VCaP (cell line): ENCODE measurements at regions not wholly inside any gene's neighbourhood (a gene's known extent, or its start where the extent isn't known, plus 50 kb on each side); places are given as distances from the start of the nearest gene placed in this dataset.

Source experiments
- H3K27ac ChIP-seq: fragments of 450-650 bp; 2 replicates; pipeline ENCODE4 v1.5.1; 2017
- TF ChIP-seq, protein P1 (sequence below): fragments of 450-650 bp; conservative IDR thresholded peaks from 2 replicates; pipeline ENCODE4 v1.5.1; 2017; ENCODE audit warnings: mild to moderate bottlenecking, moderate library complexity

DNA sequence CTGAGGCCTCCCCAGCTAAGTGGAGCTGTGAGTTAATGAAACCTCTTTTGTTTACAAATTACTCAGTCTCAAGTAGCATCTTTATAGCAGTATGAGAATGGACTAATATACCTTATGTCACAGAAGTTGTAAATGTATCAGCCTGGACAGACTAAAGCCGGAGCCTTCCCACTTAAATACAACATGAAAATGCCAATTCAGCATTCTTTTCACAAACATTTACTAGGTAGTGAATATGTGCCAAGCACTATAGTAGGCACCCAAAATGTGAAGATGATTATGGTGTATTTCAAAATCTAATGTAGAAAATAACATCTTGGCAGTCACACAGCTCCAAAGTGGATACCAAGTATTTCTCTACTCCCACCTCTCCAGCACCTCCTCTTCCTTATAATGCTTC, 693.0 kb downstream of the KCNJ2 start:
- TF ChIP-seq, protein P1, sequence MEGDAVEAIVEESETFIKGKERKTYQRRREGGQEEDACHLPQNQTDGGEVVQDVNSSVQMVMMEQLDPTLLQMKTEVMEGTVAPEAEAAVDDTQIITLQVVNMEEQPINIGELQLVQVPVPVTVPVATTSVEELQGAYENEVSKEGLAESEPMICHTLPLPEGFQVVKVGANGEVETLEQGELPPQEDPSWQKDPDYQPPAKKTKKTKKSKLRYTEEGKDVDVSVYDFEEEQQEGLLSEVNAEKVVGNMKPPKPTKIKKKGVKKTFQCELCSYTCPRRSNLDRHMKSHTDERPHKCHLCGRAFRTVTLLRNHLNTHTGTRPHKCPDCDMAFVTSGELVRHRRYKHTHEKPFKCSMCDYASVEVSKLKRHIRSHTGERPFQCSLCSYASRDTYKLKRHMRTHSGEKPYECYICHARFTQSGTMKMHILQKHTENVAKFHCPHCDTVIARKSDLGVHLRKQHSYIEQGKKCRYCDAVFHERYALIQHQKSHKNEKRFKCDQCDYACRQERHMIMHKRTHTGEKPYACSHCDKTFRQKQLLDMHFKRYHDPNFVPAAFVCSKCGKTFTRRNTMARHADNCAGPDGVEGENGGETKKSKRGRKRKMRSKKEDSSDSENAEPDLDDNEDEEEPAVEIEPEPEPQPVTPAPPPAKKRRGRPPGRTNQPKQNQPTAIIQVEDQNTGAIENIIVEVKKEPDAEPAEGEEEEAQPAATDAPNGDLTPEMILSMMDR: no peak
- no peak overlapping the region for H3K27ac ChIP-seq

DNA sequence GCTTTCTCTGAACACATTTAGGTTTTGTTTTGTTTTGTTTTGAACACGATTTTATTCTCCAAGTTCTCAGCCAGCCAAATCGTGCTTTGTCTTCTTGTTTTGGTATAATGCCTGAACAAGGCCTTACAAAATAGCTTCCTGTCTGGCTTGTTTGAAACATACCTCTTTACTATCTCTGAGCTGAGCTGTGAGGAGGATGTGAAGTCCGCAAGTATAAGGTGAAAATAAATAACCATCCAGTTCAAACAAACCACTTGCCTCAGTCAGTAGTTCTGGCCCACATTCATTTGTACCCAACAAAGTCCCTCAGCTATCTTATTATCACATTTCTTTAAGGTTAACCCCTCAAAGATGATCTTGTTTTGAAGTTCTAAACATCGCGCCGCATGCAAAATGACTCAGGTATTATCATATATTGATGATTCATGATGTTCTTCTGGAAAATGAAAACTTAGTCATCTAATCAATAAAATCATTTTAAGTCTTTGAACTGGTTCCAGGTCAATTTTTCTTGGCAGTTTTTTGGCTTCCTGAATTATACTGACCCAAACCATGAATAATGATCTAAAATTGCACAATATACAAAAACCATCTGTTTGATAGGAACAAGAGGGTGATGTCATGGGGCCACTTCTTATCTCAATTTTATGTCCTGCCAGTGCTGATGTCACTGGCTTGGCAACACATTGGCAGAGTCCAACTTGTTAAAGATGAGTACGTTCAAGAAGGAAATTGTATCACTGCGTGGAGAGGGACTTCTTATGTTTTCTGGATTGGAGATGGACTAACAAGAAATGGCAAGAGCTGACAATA, 694.3 kb downstream of the KCNJ2 start:
- TF ChIP-seq, protein P1: no peak
- H3K27ac ChIP-seq: no peak overlapping the region

DNA sequence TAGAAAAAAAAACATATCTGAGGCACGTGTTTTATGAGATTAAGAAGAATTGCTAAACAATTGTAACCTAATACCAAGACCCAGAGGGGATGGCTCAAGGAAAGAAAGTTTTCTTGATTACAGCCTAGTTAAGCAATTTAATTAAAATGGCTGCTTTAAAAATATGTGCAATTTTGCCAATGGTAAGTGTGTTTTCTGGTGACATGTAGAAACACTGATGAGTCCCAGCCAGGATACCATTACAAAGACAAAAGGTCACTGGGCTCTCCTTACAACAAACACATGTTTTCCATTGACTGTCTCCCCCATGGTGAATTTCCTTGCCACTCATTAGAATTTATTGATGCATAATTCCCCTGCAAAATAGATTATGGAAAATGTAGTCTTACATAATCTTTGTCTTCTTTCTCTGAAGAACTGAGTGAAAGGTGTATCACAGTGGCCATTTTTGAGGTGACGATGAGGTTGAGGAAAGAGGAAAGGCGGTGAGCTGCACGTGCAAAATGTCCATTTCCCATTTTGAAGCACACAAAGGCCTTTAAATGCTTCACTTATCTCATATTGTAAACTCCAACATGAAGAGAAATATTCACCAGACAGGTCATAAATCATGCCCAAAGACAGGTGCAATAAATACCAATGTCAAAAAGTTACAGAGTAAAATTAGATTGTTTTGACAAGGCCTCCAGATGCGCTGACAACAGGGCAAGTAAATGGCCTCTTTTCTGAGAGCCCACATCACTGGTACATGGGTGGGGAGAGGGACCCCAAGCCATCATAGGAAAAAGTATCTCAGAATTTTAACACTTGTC, 696.9 kb downstream of the KCNJ2 start:
- TF ChIP-seq, protein P1: no peak

DNA sequence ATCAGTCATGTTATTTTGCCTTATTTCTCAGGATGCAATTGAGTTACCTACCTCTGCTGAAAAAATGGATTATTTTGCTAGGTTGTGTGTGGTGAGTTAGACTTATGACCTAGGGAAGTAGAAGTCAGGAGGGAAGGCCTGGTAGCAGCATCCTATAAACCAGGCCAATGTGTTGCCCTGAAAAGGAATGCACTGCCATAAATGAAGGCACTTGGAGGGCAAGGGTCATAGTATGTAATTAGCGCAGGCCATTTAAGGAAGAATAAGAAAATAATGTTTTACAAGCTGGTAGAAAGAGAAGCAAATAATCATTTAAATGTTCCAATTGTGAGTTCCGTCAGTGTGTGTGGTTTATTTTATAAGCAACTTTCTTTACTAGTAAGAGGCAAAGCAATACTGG, 698.8 kb downstream of the KCNJ2 start:
- no peak overlapping the region for H3K27ac ChIP-seq
- TF ChIP-seq, protein P1: no peak

More for the DNA sequence above, 696.9 kb downstream of the KCNJ2 start:
- H3K27ac ChIP-seq: no peak overlapping the region

DNA sequence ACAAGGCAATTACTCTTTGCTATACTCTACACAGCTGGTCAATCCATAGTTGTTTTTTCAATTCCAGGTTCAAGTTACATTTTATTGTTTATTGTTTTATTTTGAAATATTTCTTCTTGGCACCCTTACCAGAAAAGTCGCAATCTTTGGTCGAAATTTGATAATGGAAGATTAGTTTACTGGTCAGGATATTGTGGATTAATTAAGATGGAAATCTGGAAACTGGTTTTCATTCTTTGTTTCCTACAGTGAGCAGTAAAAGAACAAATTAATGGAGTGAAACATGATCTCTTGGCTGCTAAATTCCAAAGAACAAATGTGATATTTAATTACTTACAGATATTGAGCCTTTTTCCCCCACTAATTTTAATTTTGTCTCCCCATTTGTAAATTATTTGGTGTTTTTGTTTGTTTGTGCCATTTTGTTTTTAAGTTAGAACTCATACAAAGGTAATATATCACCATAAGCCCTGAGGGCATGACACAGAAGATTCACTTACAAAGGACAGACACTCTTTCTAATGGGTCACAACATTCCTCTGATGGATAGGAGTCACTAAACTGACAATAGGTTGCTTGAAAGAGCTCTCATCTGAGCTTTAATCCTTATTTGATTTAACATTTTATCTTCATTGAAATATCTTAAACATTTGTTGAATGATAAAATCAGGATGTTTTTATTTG, 700.2 kb downstream of the KCNJ2 start:
- TF ChIP-seq, protein P1: no peak
- H3K27ac ChIP-seq: no peak overlapping the region

DNA sequence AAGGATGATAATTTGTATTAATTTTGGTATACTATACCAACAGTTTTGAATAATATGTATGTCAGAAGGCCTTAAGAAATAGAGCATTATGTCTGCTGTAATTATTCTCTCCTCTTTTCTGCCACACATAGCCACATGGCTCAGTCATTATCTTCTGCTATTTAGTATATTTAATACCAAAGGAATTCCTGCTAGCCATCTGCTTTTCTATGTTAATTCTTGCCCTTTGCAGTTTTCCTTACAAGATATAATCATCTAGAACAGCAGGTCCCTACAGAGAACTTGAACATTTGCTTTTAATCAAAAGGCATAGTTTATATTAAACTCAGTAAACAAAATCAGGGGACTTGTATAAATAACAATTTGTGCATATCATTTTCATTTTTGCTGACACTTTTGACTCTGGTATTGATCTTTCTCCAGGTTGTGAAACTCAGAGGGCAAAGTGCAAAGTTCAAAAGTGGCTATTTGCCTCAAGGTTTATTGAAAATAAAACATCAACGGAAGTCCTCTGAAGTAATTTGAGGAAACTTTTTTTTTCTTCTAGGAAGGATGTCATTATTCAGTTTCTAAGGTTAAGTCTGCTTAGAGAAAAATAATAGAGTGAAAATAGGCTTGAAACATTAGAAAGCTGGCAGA, 702.0 kb downstream of the KCNJ2 start:
- H3K27ac ChIP-seq: no peak overlapping the region

More for the DNA sequence above, 702.0 kb downstream of the KCNJ2 start:
- TF ChIP-seq, protein P1: no peak
